HG03066 (cell line): ENCODE measurements at regions not wholly inside any gene's neighbourhood (a gene's known extent, or its start where the extent isn't known, plus 50 kb on each side); places are given as distances from the start of the nearest gene placed in this dataset.

Experiments
- ATAC-seq: cut with Tn5 transposase; IDR thresholded peaks from one replicate; pipeline ENCODE4 v1.9.1; 2021; ENCODE audit warnings: low read depth; ENCODE audit not compliant: unreplicated experiment

GRCh38 chr13:84303035-84303434 lies 420.8 kb upstream of the SLITRK1 start:
- ATAC-seq: no peak

GRCh38 chr13:84297251-84297650 lies 415.0 kb upstream of the SLITRK1 start:
- ATAC-seq: no peak

GRCh38 chr13:84296401-84296800 lies 414.1 kb upstream of the SLITRK1 start:
- ATAC-seq: no peak

GRCh38 chr13:84294576-84294975 lies 412.3 kb upstream of the SLITRK1 start:
- ATAC-seq: no peak

GRCh38 chr13:84290386-84290785 lies 408.1 kb upstream of the SLITRK1 start:
- no peak for ATAC-seq

GRCh38 chr13:84279166-84279565 lies 396.9 kb upstream of the SLITRK1 start:
- no peak for ATAC-seq

- ATAC-seq: no peak
Observed at GRCh38 chr13:84272877-84273562, 390.7 kb upstream of the SLITRK1 start.

GRCh38 chr13:84265257-84265764 lies 383.0 kb upstream of the SLITRK1 start:
- ATAC-seq: no peak

- no peak for ATAC-seq
Observed at GRCh38 chr13:84263354-84264069, 381.2 kb upstream of the SLITRK1 start.

GRCh38 chr13:84255226-84255797 lies 373.0 kb upstream of the SLITRK1 start:
- no peak for ATAC-seq

- no peak for ATAC-seq
Observed at GRCh38 chr13:84249463-84249862, 367.2 kb upstream of the SLITRK1 start.

GRCh38 chr13:84243340-84243739 lies 361.1 kb upstream of the SLITRK1 start:
- ATAC-seq: no peak

- no peak for ATAC-seq
Observed at GRCh38 chr13:84239032-84239431, 356.8 kb upstream of the SLITRK1 start.

GRCh38 chr13:84238381-84238780 lies 356.1 kb upstream of the SLITRK1 start:
- no peak for ATAC-seq

GRCh38 chr13:84237143-84237542 lies 354.9 kb upstream of the SLITRK1 start:
- ATAC-seq: no peak

- no peak for ATAC-seq
Observed at GRCh38 chr13:84234416-84234815, 352.1 kb upstream of the SLITRK1 start.

- no peak for ATAC-seq
Observed at GRCh38 chr13:84230568-84230967, 348.3 kb upstream of the SLITRK1 start.

GRCh38 chr13:84211048-84211447 lies 328.8 kb upstream of the SLITRK1 start:
- ATAC-seq: no peak

GRCh38 chr13:84208246-84208910 lies 326.1 kb upstream of the SLITRK1 start:
- ATAC-seq: no peak

GRCh38 chr13:84207509-84207908 lies 325.2 kb upstream of the SLITRK1 start:
- no peak for ATAC-seq

GRCh38 chr13:84200971-84201370 lies 318.7 kb upstream of the SLITRK1 start:
- no peak for ATAC-seq
